HCT116 (cell line): ENCODE measurements at regions not wholly inside any gene's neighbourhood (a gene's known extent, or its start where the extent isn't known, plus 50 kb on each side); places are given as distances from the start of the nearest gene placed in this dataset.

Experiments used
- ATAC-seq: fragments of 200-7000 bp; cut with Tn5 transposase; 2 replicates; pipeline ENCODE4 v1.9.1; 2020; ENCODE audit warnings: mild to moderate bottlenecking, moderate library complexity
- BruUV-seq: library from RNA; stranded (reverse); fragments of 400-500 nt; replicated peaks from 2 replicates; lab custom pipeline; 2021; lab: Mats Ljungman, UMichigan
- CTCF ChIA-PET: fragments of 300-600 bp; sonication (Branson Sonifier 250); formaldehyde crosslinking; loops from one replicate; lab custom pipeline; 2021; ENCODE audit warnings: antibody characterized with exemption; lab: Charles Lee
- POLR2A ChIA-PET: fragments of 300-600, 350-600 bp; sonication (Branson Sonifier 250); formaldehyde crosslinking; loops from one replicate; lab custom pipeline; 2021; ENCODE audit warnings: antibody characterized with exemption; lab: Charles Lee
- RAD21 ChIA-PET, 2 experiments: fragments of 300-600 bp; sonication (Branson Sonifier 250); formaldehyde crosslinking; loops; one replicate each; lab custom pipeline; 2023; ENCODE audit warnings: low total read pairs in 2 of 2; ENCODE audit not compliant: uncharacterized antibody in 2 of 2, unreplicated experiment in 2 of 2, low non-redundant PET in 1 of 2; lab: Charles Lee
- DNase-seq: peaks from one replicate; pipeline ENCODE4 v3.0.0-alpha.2; 2010; ENCODE audit warnings: low read depth, low spot score
- H2AFZ ChIP-seq: fragments of 200-600 bp; shearing (Covaris generic), sonication (generic); 2 replicates; pipeline ENCODE4 v1.6.1; 2017; ENCODE audit warnings: low read depth, mixed run types, mixed read lengths, antibody characterized with exemption, low read length; ENCODE audit not compliant: poor library complexity, severe bottlenecking
- H3K27ac ChIP-seq: 2 replicates; pipeline ENCODE4 v1.5.1; 2012; ENCODE audit warnings: low read depth, low read length
- H3K27me3 ChIP-seq: fragments of 200-600 bp; sonication (generic); 2 replicates; pipeline ENCODE4 v1.6.1; 2016; ENCODE audit warnings: mixed run types, low read length, mixed read lengths; ENCODE audit not compliant: insufficient read depth
- H3K36me3 ChIP-seq, 2 experiments: fragments of 200-500 bp in 1 of 2; fragments of 200-600 bp in 1 of 2; sonication (Bioruptor generic) in 1 of 2; sonication (generic) in 1 of 2; 2 replicates each; pipeline versions ENCODE4 v1.5.1 to v1.6.1; 2014 to 2016; ENCODE audit warnings: low read length in 2 of 2, inconsistent platforms in 1 of 2, mixed read lengths in 1 of 2, mixed run types in 1 of 2; ENCODE audit not compliant: insufficient read depth in 2 of 2, control insufficient read depth in 1 of 2
- H3K4me1 ChIP-seq, 2 experiments: fragments of 200-600 bp in 1 of 2; sonication (generic) in 1 of 2; 2 replicates each; pipeline versions ENCODE4 v1.5.1 to v1.6.1; 2012 to 2017; ENCODE audit warnings: low read length in 2 of 2, inconsistent platforms in 1 of 2, mild to moderate bottlenecking in 1 of 2, mixed read lengths in 1 of 2, mixed run types in 1 of 2, moderate library complexity in 1 of 2; ENCODE audit not compliant: insufficient read depth in 2 of 2, control insufficient read depth in 1 of 2
- H3K4me2 ChIP-seq: fragments of 200-600 bp; sonication (generic); 2 replicates; pipeline ENCODE4 v1.6.1; 2017; ENCODE audit warnings: mixed run types, low read length, mixed read lengths
- H3K4me3 ChIP-seq, 2 experiments: fragments of 200-600 bp in 1 of 2; sonication (generic) in 1 of 2; replicated peaks in 1 of 2; 2 replicates each; pipeline ENCODE4 v1.5.1; 2011 to 2016; ENCODE audit warnings: low read length in 2 of 2, control low read depth in 1 of 2, low read depth in 1 of 2, mild to moderate bottlenecking in 1 of 2, mixed read lengths in 1 of 2, mixed run types in 1 of 2
- H3K79me2 ChIP-seq: fragments of 200-600 bp; sonication (generic); 2 replicates; pipeline ENCODE4 v1.6.1; 2017; ENCODE audit warnings: mild to moderate bottlenecking, mixed run types, low read length, moderate library complexity, mixed read lengths; ENCODE audit not compliant: insufficient read depth
- H3K9ac ChIP-seq: fragments of 200-600 bp; sonication (generic); 2 replicates; pipeline ENCODE4 v1.6.1; 2016; ENCODE audit warnings: low read length, mixed read lengths
- H3K9me2 ChIP-seq: fragments of 200-600 bp; sonication (generic), shearing (Covaris generic); 2 replicates; pipeline ENCODE4 v1.6.1; 2017; ENCODE audit warnings: mixed run types, mild to moderate bottlenecking, moderate library complexity; ENCODE audit not compliant: insufficient read depth
- H3K9me3 ChIP-seq, 2 experiments: fragments of 200-500 bp in 1 of 2; fragments of 200-600 bp in 1 of 2; sonication (Bioruptor generic) in 1 of 2; sonication (generic) in 1 of 2; 2 replicates each; pipeline ENCODE4 v1.6.1; 2014 to 2017; ENCODE audit warnings: low read length in 2 of 2, mixed read lengths in 2 of 2, inconsistent platforms in 1 of 2, low read depth in 1 of 2, mild to moderate bottlenecking in 1 of 2, mixed run types in 1 of 2, moderate library complexity in 1 of 2; ENCODE audit not compliant: control insufficient read depth in 1 of 2, insufficient read depth in 1 of 2
- H4K20me1 ChIP-seq: fragments of 200-600 bp; sonication (generic), shearing (Covaris generic); 2 replicates; pipeline ENCODE4 v1.6.1; 2017; ENCODE audit warnings: mixed run types, mild to moderate bottlenecking, moderate library complexity; ENCODE audit not compliant: insufficient read depth
- CBX3 ChIP-seq: IDR thresholded peaks from 2 replicates; pipeline ENCODE4 v1.6.1; 2012; ENCODE audit warnings: low read depth
- ELF1 ChIP-seq: IDR thresholded peaks from 2 replicates; pipeline ENCODE4 v1.6.1; 2012; ENCODE audit warnings: low read depth, borderline replicate concordance
- EZH2 ChIP-seq: fragments of 200-600 bp; sonication (generic); IDR thresholded peaks from 2 replicates; pipeline ENCODE4 v1.6.1; 2017; ENCODE audit warnings: antibody characterized with exemption, mixed run types
- EZH2phosphoT487 ChIP-seq: fragments of 200-600 bp; IDR thresholded peaks from 2 replicates; pipeline ENCODE4 v1.6.1; 2018; ENCODE audit warnings: antibody characterized with exemption, borderline replicate concordance
- POLR2A ChIP-seq: IDR thresholded peaks from 2 replicates; pipeline ENCODE4 v1.7.0; 2011; ENCODE audit warnings: borderline replicate concordance; ENCODE audit not compliant: insufficient read depth, insufficient read length; ENCODE audit errors: extremely low read depth
- POLR2AphosphoS5 ChIP-seq: IDR thresholded peaks from 2 replicates; pipeline ENCODE4 v1.6.1; 2011; ENCODE audit warnings: mild to moderate bottlenecking, low read depth, low read length, moderate library complexity
- SIN3A ChIP-seq: IDR thresholded peaks from 2 replicates; pipeline ENCODE4 v1.6.1; 2012; ENCODE audit warnings: low read depth
- TCF7L2 ChIP-seq: IDR thresholded peaks from 2 replicates; pipeline ENCODE4 v1.7.0; 2011; ENCODE audit warnings: borderline replicate concordance, inconsistent platforms; ENCODE audit not compliant: insufficient read depth, insufficient read length; ENCODE audit errors: extremely low read depth
- YY1 ChIP-seq: IDR thresholded peaks from 2 replicates; pipeline ENCODE4 v1.6.1; 2011; ENCODE audit warnings: low read length, low read depth, moderate library complexity, mild to moderate bottlenecking; ENCODE audit not compliant: insufficient replicate concordance; ENCODE audit errors: extremely low read depth
- intact Hi-C: fragments of 100-400 bp; cut with micrococcal nuclease; formaldehyde crosslinking; loops from 2 replicates; pipeline ENCODE4 v1.10.0; 2022
- TF ChIP-seq, protein P1 (sequence below): IDR thresholded peaks from 2 replicates; pipeline ENCODE4 v1.6.1; 2012; ENCODE audit warnings: low read depth
- TF ChIP-seq, protein P2 (sequence below): IDR thresholded peaks from 2 replicates; pipeline ENCODE4 v1.6.1; 2012
- TF ChIP-seq, protein P3 (sequence below): IDR thresholded peaks from 2 replicates; pipeline ENCODE4 v1.6.1; 2011; ENCODE audit warnings: mild to moderate bottlenecking, low read length, moderate library complexity; ENCODE audit not compliant: insufficient replicate concordance; ENCODE audit errors: extremely low read depth

DNA sequence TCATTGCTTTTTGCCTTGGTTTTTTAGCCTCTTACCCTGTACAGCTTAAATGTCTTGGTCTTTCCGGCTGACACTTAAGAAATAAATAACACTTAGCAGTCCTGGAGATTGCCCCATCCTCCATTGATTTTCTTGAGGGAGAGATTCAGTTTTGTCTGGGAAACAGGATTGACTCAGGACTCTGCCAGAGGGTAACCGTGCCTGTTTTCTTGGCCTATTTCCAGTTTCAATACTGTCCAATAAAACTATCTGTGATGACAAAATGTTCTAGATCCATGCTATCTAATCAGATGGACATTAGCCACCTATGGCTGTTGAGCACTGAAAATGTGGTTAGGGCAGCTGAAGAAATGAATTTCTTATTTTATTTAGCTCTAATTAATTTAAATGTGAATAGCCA, 216.1 kb downstream of the DUSP10 start:
- Histone ChIP-seq H3K9ac (no peak overlapping the region), H3K9me3 (no peaks in the 10 kb centered on the region), H3K4me1 (no peaks in the 10 kb centered on the region)
- CTCF ChIA-PET, result no interaction called here
- TF ChIP-seq, protein P1, sequence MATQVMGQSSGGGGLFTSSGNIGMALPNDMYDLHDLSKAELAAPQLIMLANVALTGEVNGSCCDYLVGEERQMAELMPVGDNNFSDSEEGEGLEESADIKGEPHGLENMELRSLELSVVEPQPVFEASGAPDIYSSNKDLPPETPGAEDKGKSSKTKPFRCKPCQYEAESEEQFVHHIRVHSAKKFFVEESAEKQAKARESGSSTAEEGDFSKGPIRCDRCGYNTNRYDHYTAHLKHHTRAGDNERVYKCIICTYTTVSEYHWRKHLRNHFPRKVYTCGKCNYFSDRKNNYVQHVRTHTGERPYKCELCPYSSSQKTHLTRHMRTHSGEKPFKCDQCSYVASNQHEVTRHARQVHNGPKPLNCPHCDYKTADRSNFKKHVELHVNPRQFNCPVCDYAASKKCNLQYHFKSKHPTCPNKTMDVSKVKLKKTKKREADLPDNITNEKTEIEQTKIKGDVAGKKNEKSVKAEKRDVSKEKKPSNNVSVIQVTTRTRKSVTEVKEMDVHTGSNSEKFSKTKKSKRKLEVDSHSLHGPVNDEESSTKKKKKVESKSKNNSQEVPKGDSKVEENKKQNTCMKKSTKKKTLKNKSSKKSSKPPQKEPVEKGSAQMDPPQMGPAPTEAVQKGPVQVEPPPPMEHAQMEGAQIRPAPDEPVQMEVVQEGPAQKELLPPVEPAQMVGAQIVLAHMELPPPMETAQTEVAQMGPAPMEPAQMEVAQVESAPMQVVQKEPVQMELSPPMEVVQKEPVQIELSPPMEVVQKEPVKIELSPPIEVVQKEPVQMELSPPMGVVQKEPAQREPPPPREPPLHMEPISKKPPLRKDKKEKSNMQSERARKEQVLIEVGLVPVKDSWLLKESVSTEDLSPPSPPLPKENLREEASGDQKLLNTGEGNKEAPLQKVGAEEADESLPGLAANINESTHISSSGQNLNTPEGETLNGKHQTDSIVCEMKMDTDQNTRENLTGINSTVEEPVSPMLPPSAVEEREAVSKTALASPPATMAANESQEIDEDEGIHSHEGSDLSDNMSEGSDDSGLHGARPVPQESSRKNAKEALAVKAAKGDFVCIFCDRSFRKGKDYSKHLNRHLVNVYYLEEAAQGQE, result no peak
- TF ChIP-seq YY1, result no peak
- no peak for TF ChIP-seq EZH2
- no peak for TF ChIP-seq SIN3A
- no peak for TF ChIP-seq POLR2AphosphoS5
- TF ChIP-seq ELF1, result no peak
- no peak for TF ChIP-seq POLR2A
- no peak for TF ChIP-seq CBX3
- TF ChIP-seq, protein P2, sequence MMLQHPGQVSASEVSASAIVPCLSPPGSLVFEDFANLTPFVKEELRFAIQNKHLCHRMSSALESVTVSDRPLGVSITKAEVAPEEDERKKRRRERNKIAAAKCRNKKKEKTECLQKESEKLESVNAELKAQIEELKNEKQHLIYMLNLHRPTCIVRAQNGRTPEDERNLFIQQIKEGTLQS, result no peak
- no peak for TF ChIP-seq EZH2phosphoT487
- no peak for TF ChIP-seq TCF7L2
- TF ChIP-seq, protein P3, sequence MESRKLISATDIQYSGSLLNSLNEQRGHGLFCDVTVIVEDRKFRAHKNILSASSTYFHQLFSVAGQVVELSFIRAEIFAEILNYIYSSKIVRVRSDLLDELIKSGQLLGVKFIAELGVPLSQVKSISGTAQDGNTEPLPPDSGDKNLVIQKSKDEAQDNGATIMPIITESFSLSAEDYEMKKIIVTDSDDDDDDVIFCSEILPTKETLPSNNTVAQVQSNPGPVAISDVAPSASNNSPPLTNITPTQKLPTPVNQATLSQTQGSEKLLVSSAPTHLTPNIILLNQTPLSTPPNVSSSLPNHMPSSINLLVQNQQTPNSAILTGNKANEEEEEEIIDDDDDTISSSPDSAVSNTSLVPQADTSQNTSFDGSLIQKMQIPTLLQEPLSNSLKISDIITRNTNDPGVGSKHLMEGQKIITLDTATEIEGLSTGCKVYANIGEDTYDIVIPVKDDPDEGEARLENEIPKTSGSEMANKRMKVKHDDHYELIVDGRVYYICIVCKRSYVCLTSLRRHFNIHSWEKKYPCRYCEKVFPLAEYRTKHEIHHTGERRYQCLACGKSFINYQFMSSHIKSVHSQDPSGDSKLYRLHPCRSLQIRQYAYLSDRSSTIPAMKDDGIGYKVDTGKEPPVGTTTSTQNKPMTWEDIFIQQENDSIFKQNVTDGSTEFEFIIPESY, result no peak
- TF ChIP-seq, all 23 proteins: peak for 0
- Histone ChIP-seq H2AFZ (no peak overlapping the region), H3K79me2 (no peaks in the 10 kb centered on the region), H3K36me3 (no peaks in the 10 kb centered on the region), H3K27ac (no peak overlapping the region), H3K4me3 (no peak overlapping the region), H4K20me1 (no peaks in the 10 kb centered on the region), H3K9me2 (no peaks in the 10 kb centered on the region), H3K4me2 (no peak overlapping the region), H3K27me3 (no peaks in the 10 kb centered on the region)
- ATAC-seq (no peak), DNase-seq (no peak)
- intact Hi-C loops, result no loop called here
- ChIA-PET POLR2A (no interaction called here), RAD21 (no interaction called here)
- BruUV-seq, result no TSS peak
